Kidney epithelial cell (primary cell): ENCODE measurements at regions not wholly inside any gene's neighbourhood (a gene's known extent, or its start where the extent isn't known, plus 50 kb on each side); places are given as distances from the start of the nearest gene placed in this dataset.

ENCODE experiments used
- DNase-seq: peaks from one replicate; pipeline ENCODE4 v3.0.0-alpha.2; 2010; ENCODE audit warnings: low read depth
- H3K27me3 ChIP-seq: 2 replicates; pipeline ENCODE4 v1.6.0; 2011; ENCODE audit warnings: low read length; ENCODE audit not compliant: control insufficient read depth, insufficient read depth
- H3K36me3 ChIP-seq: 2 replicates; pipeline ENCODE4 v1.5.1; 2011; ENCODE audit warnings: low read length; ENCODE audit not compliant: control insufficient read depth, insufficient read depth
- H3K4me3 ChIP-seq: 2 replicates; pipeline ENCODE4 v1.5.1; 2011; ENCODE audit warnings: low read depth, mild to moderate bottlenecking, control low read depth, low read length
- CTCF ChIP-seq: IDR thresholded peaks from 2 replicates; pipeline ENCODE4 v1.5.1; 2011; ENCODE audit warnings: mild to moderate bottlenecking, moderate library complexity, low read length, control low read depth, inconsistent platforms; ENCODE audit not compliant: insufficient read depth, poor library complexity, severe bottlenecking

GRCh38 chr7:9082203-9082602 is 648.8 kb downstream of the NXPH1 start:
- Histone ChIP-seq H3K4me3 (no peak overlapping the region), H3K27me3 (no peaks in the 10 kb centered on the region), H3K36me3 (no peaks in the 10 kb centered on the region)
- no peak for DNase-seq
- no peak for TF ChIP-seq CTCF

GRCh38 chr7:9083837-9084236 is 650.4 kb downstream of the NXPH1 start:
- no peak for DNase-seq
- H3K36me3 ChIP-seq = no peaks in the 10 kb centered on the region
- TF ChIP-seq CTCF = no peak
- no peaks in the 10 kb centered on the region for H3K27me3 ChIP-seq
- H3K4me3 ChIP-seq = no peak overlapping the region

GRCh38 chr7:9091282-9091681 is 657.9 kb downstream of the NXPH1 start:
- H3K27me3 ChIP-seq = no peaks in the 10 kb centered on the region
- H3K36me3 ChIP-seq = no peaks in the 10 kb centered on the region
- DNase-seq = no peak
- no peak for TF ChIP-seq CTCF
- no peak overlapping the region for H3K4me3 ChIP-seq

- Histone ChIP-seq H3K4me3 (no peak overlapping the region), H3K36me3 (no peaks in the 10 kb centered on the region), H3K27me3 (no peaks in the 10 kb centered on the region)
- DNase-seq = no peak
- TF ChIP-seq CTCF = no peak
Observed at GRCh38 chr7:9097565-9098060, 664.2 kb downstream of the NXPH1 start.

- H3K27me3 ChIP-seq = no peaks in the 10 kb centered on the region
- H3K36me3 ChIP-seq = no peaks in the 10 kb centered on the region
- no peak for DNase-seq
- no peak overlapping the region for H3K4me3 ChIP-seq
- TF ChIP-seq CTCF = no peak
Observed at GRCh38 chr7:9100289-9100688, 666.9 kb downstream of the NXPH1 start.

- Histone ChIP-seq H3K36me3 (no peaks in the 10 kb centered on the region), H3K27me3 (no peaks in the 10 kb centered on the region), H3K4me3 (no peak overlapping the region)
- TF ChIP-seq CTCF = no peak
- no peak for DNase-seq
Observed at GRCh38 chr7:9102846-9103245, 669.4 kb downstream of the NXPH1 start.
